ENCODE measurements at regions not wholly inside any gene's neighbourhood (a gene's known extent, or its start where the extent isn't known, plus 50 kb on each side); places are given as distances from the start of the nearest gene placed in this dataset.

DNA sequence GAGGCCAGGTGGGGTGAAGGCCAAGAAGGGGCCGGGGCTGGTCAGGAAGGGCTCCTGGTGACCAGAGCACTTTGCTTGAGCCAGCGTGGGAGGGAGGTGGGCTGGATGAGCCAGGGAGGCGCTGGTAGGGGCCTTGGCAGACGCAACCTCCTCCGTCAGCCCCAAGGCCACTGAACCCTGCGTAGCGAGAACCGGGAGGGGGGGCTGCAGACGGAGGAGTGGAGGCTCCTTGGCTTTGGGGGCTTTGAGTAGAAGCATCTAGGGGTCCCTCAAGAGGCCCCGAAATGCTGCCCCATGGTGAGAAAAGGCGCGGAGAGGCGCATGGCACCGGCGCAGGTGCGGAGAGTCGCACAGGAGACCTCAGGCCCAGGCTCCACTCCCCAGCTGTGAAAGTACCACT, 1888.0 kb upstream of the CDH9 start:
- Histone ChIP-seq H3K9ac (no peak overlapping the region), H3K4me2 (no peak overlapping the region), H3K79me2 (ENCODE audit: insufficient read depth, low read depth) (no peaks in the 10 kb centered on the region), H3K4me1 (ENCODE audit: low read depth, poor library complexity, severe bottlenecking) (no peaks in the 10 kb centered on the region), H3K27ac (no peak overlapping the region), H3K36me3 (ENCODE audit: insufficient read depth) (no peaks in the 10 kb centered on the region), H3K4me3 (IDR thresholded peaks at IDR 0.05; ENCODE audit: insufficient read depth, low read depth, low read length) (no peak overlapping the region), H4K20me1 (ENCODE audit: insufficient read depth) (no peaks in the 10 kb centered on the region), H3K27me3 (ENCODE audit: insufficient read depth, low read depth) (no peaks in the 10 kb centered on the region), H2AFZ (ENCODE audit: low read depth) (no peak overlapping the region)
- TF ChIP-seq, protein P1, sequence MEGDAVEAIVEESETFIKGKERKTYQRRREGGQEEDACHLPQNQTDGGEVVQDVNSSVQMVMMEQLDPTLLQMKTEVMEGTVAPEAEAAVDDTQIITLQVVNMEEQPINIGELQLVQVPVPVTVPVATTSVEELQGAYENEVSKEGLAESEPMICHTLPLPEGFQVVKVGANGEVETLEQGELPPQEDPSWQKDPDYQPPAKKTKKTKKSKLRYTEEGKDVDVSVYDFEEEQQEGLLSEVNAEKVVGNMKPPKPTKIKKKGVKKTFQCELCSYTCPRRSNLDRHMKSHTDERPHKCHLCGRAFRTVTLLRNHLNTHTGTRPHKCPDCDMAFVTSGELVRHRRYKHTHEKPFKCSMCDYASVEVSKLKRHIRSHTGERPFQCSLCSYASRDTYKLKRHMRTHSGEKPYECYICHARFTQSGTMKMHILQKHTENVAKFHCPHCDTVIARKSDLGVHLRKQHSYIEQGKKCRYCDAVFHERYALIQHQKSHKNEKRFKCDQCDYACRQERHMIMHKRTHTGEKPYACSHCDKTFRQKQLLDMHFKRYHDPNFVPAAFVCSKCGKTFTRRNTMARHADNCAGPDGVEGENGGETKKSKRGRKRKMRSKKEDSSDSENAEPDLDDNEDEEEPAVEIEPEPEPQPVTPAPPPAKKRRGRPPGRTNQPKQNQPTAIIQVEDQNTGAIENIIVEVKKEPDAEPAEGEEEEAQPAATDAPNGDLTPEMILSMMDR (conservative IDR thresholded peaks at IDR 0.05; ENCODE audit: low read depth, low read length): no peak

DNA sequence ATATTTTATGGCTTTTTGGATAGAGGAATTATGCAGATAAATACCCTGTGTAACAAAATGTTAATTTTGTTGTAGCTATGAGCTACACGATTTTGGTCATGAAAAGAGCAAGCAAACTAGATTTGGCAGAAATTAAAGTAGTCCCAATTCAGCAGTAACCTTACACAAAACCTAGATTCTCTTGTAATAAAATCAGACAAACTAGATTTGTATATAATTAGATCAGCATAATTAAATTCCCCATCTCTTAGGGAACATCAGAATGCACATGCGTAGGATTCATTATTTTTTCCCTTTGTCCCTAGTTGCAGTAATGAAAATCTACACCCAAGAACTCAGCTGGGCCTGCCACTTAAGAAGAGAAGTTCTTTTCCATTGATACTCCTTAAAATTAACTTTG, 1879.2 kb upstream of the CDH9 start:
- Histone ChIP-seq H3K4me3 (IDR thresholded peaks at IDR 0.05; ENCODE audit: insufficient read depth, low read depth, low read length) (no peak overlapping the region), H3K36me3 (ENCODE audit: insufficient read depth) (no peaks in the 10 kb centered on the region), H3K27me3 (ENCODE audit: insufficient read depth, low read depth) (no peaks in the 10 kb centered on the region), H2AFZ (ENCODE audit: low read depth) (no peak overlapping the region), H3K4me2 (no peak overlapping the region), H3K9ac (no peak overlapping the region), H4K20me1 (ENCODE audit: insufficient read depth) (no peaks in the 10 kb centered on the region), H3K4me1 (ENCODE audit: low read depth, poor library complexity, severe bottlenecking) (no peaks in the 10 kb centered on the region), H3K79me2 (ENCODE audit: insufficient read depth, low read depth) (no peaks in the 10 kb centered on the region), H3K27ac (no peak overlapping the region)
- TF ChIP-seq, protein P1 (conservative IDR thresholded peaks at IDR 0.05; ENCODE audit: low read depth, low read length): no peak

DNA sequence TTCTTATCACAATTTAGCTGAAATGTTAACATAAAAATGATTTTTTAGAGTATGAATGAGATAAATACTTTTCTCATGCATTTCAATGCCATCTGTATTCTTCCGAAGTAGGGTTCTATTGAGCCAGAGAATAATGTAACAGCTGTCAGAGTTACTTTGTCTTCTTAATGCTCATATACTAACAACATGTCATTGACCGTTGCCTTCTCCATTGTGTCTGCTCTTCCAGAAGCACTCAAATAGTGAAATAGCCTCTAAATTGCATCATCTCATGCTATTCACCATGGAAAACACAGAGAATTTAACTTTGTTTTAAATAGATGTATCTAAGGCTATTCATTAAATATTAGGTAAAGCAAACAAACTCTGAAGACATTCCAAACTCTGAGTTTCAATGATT, 1875.9 kb upstream of the CDH9 start:
- Histone ChIP-seq H3K4me1 (ENCODE audit: low read depth, poor library complexity, severe bottlenecking) (no peaks in the 10 kb centered on the region), H3K4me3 (IDR thresholded peaks at IDR 0.05; ENCODE audit: insufficient read depth, low read depth, low read length) (no peak overlapping the region), H3K36me3 (ENCODE audit: insufficient read depth) (no peaks in the 10 kb centered on the region), H3K27ac (no peak overlapping the region), H3K9ac (no peak overlapping the region), H3K4me2 (no peak overlapping the region), H4K20me1 (ENCODE audit: insufficient read depth) (no peaks in the 10 kb centered on the region), H3K79me2 (ENCODE audit: insufficient read depth, low read depth) (no peaks in the 10 kb centered on the region), H3K27me3 (ENCODE audit: insufficient read depth, low read depth) (no peaks in the 10 kb centered on the region), H2AFZ (ENCODE audit: low read depth) (no peak overlapping the region)
- TF ChIP-seq, protein P1 (conservative IDR thresholded peaks at IDR 0.05; ENCODE audit: low read depth, low read length): no peak

DNA sequence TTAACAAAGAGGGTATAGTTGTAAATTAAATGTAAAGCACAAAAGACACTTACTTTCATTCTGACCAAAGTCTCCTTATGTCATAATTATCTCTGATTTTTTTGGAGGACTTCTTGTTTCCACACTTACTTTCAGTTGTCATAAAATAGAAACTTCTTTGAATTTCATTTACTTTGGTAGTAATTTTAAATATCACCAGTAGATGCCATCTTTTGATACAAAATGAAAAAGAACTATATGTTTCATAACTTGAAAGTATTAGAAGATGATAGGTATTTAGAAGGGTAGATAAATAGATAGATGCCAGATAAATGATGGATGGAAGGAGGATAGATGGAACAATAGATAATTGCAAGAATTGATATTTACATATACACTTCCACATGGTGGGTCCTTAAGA, 1865.3 kb upstream of the CDH9 start:
- Histone ChIP-seq H3K79me2 (ENCODE audit: insufficient read depth, low read depth) (no peaks in the 10 kb centered on the region), H3K27ac (no peak overlapping the region), H3K4me2 (no peak overlapping the region), H3K9ac (no peak overlapping the region), H4K20me1 (ENCODE audit: insufficient read depth) (no peaks in the 10 kb centered on the region), H3K4me3 (IDR thresholded peaks at IDR 0.05; ENCODE audit: insufficient read depth, low read depth, low read length) (no peak overlapping the region), H3K36me3 (ENCODE audit: insufficient read depth) (no peaks in the 10 kb centered on the region), H3K27me3 (ENCODE audit: insufficient read depth, low read depth) (no peaks in the 10 kb centered on the region), H2AFZ (ENCODE audit: low read depth) (no peak overlapping the region), H3K4me1 (ENCODE audit: low read depth, poor library complexity, severe bottlenecking) (no peaks in the 10 kb centered on the region)
- TF ChIP-seq, protein P1 (conservative IDR thresholded peaks at IDR 0.05; ENCODE audit: low read depth, low read length): no peak

DNA sequence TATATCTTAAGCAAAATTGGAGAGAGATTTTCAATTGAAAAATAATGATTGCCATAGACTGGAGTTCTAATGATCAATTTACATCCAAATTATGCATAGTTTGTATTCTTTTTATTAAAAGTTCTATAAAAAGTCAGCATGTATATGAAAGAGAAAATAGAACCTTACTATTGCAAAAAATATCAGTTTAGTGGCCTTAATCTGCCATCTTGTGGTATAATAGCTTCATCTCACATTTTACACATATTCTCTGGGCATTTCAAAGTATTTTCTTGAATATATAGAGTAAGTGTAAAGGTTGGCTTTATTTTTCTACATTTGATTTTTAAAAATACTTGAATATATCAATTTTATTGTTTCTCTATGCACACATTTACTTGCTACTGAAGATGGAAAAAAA, 1858.6 kb upstream of the CDH9 start:
- no peak overlapping the region for H3K4me3 ChIP-seq (IDR thresholded peaks at IDR 0.05; ENCODE audit: insufficient read depth, low read depth, low read length)
- no peak overlapping the region for H2AFZ ChIP-seq (ENCODE audit: low read depth)
- no peaks in the 10 kb centered on the region for H4K20me1 ChIP-seq (ENCODE audit: insufficient read depth)
- H3K27me3 ChIP-seq (ENCODE audit: insufficient read depth, low read depth): no peaks in the 10 kb centered on the region
- TF ChIP-seq, protein P1 (conservative IDR thresholded peaks at IDR 0.05; ENCODE audit: low read depth, low read length): no peak; the same call in 1 of the 2 replicates
- H3K79me2 ChIP-seq (ENCODE audit: insufficient read depth, low read depth): no peaks in the 10 kb centered on the region
- no peak overlapping the region for H3K9ac ChIP-seq
- H3K4me1 ChIP-seq (ENCODE audit: low read depth, poor library complexity, severe bottlenecking): no peaks in the 10 kb centered on the region
- H3K36me3 ChIP-seq (ENCODE audit: insufficient read depth): no peaks in the 10 kb centered on the region
- no peak overlapping the region for H3K27ac ChIP-seq
- H3K4me2 ChIP-seq: no peak overlapping the region
